Activated naive CD4-positive, alpha-beta T cell treated with anti-CD3 and anti-CD28 coated beads for 36 hours (primary cell): ENCODE measurements at regions not wholly inside any gene's neighbourhood (a gene's known extent, or its start where the extent isn't known, plus 50 kb on each side); places are given as distances from the start of the nearest gene placed in this dataset.

Source experiments
- CTCF ChIA-PET: fragments of 350-600 bp; sonication (Branson Sonifier 250); formaldehyde crosslinking; loops from one replicate; lab custom pipeline; 2021; ENCODE audit warnings: antibody characterized with exemption; lab: Charles Lee
- DNase-seq: peaks from one replicate; pipeline ENCODE4 v3.0.0-alpha.2; 2020
- H3K27ac Mint-ChIP-seq: one replicate; pipeline ENCODE4 v1.8.0; 2021; ENCODE audit warnings: mild to moderate bottlenecking, mixed read lengths
- H3K27me3 Mint-ChIP-seq: one replicate; pipeline ENCODE4 v1.8.0; 2021; ENCODE audit warnings: low read depth, mixed read lengths
- H3K36me3 Mint-ChIP-seq: one replicate; pipeline ENCODE4 v1.8.0; 2021; ENCODE audit warnings: low read depth, mixed read lengths
- H3K4me1 Mint-ChIP-seq: one replicate; pipeline ENCODE4 v1.8.0; 2021; ENCODE audit warnings: low read depth, mixed read lengths
- H3K4me3 Mint-ChIP-seq: one replicate; pipeline ENCODE4 v1.8.0; 2021; ENCODE audit warnings: mild to moderate bottlenecking, moderate library complexity, mixed read lengths
- H3K9me3 Mint-ChIP-seq: one replicate; pipeline ENCODE4 v1.8.0; 2021; ENCODE audit warnings: mixed read lengths
- intact Hi-C: fragments of 100-400 bp; cut with micrococcal nuclease; formaldehyde crosslinking; loops from one replicate; pipeline ENCODE4 v1.15.1; 2023

- Mint-ChIP-seq H3K9me3 (no peaks in the 10 kb centered on the region), H3K4me1 (peaks cover 22% of the 10 kb centered on the region), H3K27ac (no peak overlapping the region), H3K27me3 (no peaks in the 10 kb centered on the region), H3K36me3 (peaks cover 3% of the 10 kb centered on the region), H3K4me3 (no peak overlapping the region)
- CTCF ChIA-PET, result interaction anchor here (0.9 kb wide), 1 partner anchor 127 kb away, joined by 3 read pairs; no protein-coding TSS in a partner anchor
- no peak for DNase-seq
- intact Hi-C loops, result no loop called here
These were observed 162.0 kb upstream of the DMRT1 start for GRCh38 chr9:679462-679861.

- Mint-ChIP-seq H3K27me3 (no peaks in the 10 kb centered on the region), H3K4me3 (no peak overlapping the region), H3K36me3 (peaks cover 3% of the 10 kb centered on the region), H3K4me1 (peaks cover 22% of the 10 kb centered on the region), H3K27ac (no peak overlapping the region), H3K9me3 (no peaks in the 10 kb centered on the region)
- intact Hi-C loops, result no loop called here
- CTCF ChIA-PET, result interaction anchor here (0.9 kb wide), 1 partner anchor 128 kb away, joined by 3 read pairs; no protein-coding TSS in a partner anchor
- DNase-seq, result no peak
These were observed 161.4 kb upstream of the DMRT1 start for GRCh38 chr9:680106-680505.

- intact Hi-C loops, result no loop called here
- peaks cover 3% of the 10 kb centered on the region for H3K36me3 Mint-ChIP-seq
- H3K27ac Mint-ChIP-seq, result no peak overlapping the region
- DNase-seq, result no peak
- CTCF ChIA-PET, result interaction anchor here (0.6 kb wide), 2 partner anchors 66 to 85 kb away, joined by 3 to 5 read pairs; no protein-coding TSS in a partner anchor
- peaks cover 2% of the 10 kb centered on the region for H3K4me1 Mint-ChIP-seq
- H3K4me3 Mint-ChIP-seq, result no peak overlapping the region
- no peaks in the 10 kb centered on the region for H3K9me3 Mint-ChIP-seq
- no peaks in the 10 kb centered on the region for H3K27me3 Mint-ChIP-seq
These were observed 158.6 kb upstream of the DMRT1 start for GRCh38 chr9:682633-683508.

GRCh38 chr9:683509-684021 is 157.9 kb upstream of the DMRT1 start:
- CTCF ChIA-PET, result no interaction called here
- Mint-ChIP-seq H3K27ac (no peak overlapping the region), H3K4me1 (no peaks in the 10 kb centered on the region), H3K4me3 (no peak overlapping the region), H3K36me3 (peaks cover 3% of the 10 kb centered on the region), H3K9me3 (no peaks in the 10 kb centered on the region), H3K27me3 (no peaks in the 10 kb centered on the region)
- DNase-seq, result no peak
- intact Hi-C loops, result no loop called here

- CTCF ChIA-PET, result interaction anchor here (0.6 kb wide), 1 partner anchor 17 kb away, joined by 3 read pairs; no protein-coding TSS in a partner anchor
- no peaks in the 10 kb centered on the region for H3K36me3 Mint-ChIP-seq
- H3K9me3 Mint-ChIP-seq, result no peaks in the 10 kb centered on the region
These were observed 157.2 kb upstream of the DMRT1 start for GRCh38 chr9:684054-684890.

GRCh38 chr9:684941-685340 is 156.6 kb upstream of the DMRT1 start:
- intact Hi-C loops, result no loop called here
- no peaks in the 10 kb centered on the region for H3K9me3 Mint-ChIP-seq
- H3K4me1 Mint-ChIP-seq, result no peaks in the 10 kb centered on the region
- CTCF ChIA-PET, result interaction anchor here (0.6 kb wide), 1 partner anchor 18 kb away, joined by 3 read pairs; no protein-coding TSS in a partner anchor
- H3K36me3 Mint-ChIP-seq, result no peaks in the 10 kb centered on the region
- no peak overlapping the region for H3K4me3 Mint-ChIP-seq
- no peak for DNase-seq
- H3K27me3 Mint-ChIP-seq, result no peaks in the 10 kb centered on the region
- H3K27ac Mint-ChIP-seq, result no peak overlapping the region

More at GRCh38 chr9:684054-684890, 157.2 kb upstream of the DMRT1 start:
- H3K27ac Mint-ChIP-seq, result no peak overlapping the region
- H3K27me3 Mint-ChIP-seq, result no peaks in the 10 kb centered on the region
- H3K4me3 Mint-ChIP-seq, result no peak overlapping the region
- H3K4me1 Mint-ChIP-seq, result no peaks in the 10 kb centered on the region
- intact Hi-C loops, result no loop called here
- DNase-seq, result no peak

GRCh38 chr9:686321-686813 is 155.1 kb upstream of the DMRT1 start:
- no peak for DNase-seq
- CTCF ChIA-PET, result no interaction called here
- Mint-ChIP-seq H3K4me1 (no peaks in the 10 kb centered on the region), H3K27me3 (no peaks in the 10 kb centered on the region), H3K4me3 (no peak overlapping the region), H3K27ac (no peak overlapping the region), H3K36me3 (no peaks in the 10 kb centered on the region), H3K9me3 (no peaks in the 10 kb centered on the region)
- intact Hi-C loops, result no loop called here

- Mint-ChIP-seq H3K9me3 (no peaks in the 10 kb centered on the region), H3K27ac (no peak overlapping the region), H3K4me1 (no peaks in the 10 kb centered on the region), H3K4me3 (no peak overlapping the region), H3K36me3 (no peaks in the 10 kb centered on the region), H3K27me3 (no peaks in the 10 kb centered on the region)
- DNase-seq, result no peak
- CTCF ChIA-PET, result no interaction called here
- intact Hi-C loops, result no loop called here
These were observed 154.3 kb upstream of the DMRT1 start for GRCh38 chr9:687034-687785.

- Mint-ChIP-seq H3K4me1 (no peaks in the 10 kb centered on the region), H3K9me3 (no peaks in the 10 kb centered on the region), H3K4me3 (no peak overlapping the region), H3K27me3 (no peaks in the 10 kb centered on the region), H3K27ac (no peak overlapping the region), H3K36me3 (no peaks in the 10 kb centered on the region)
- no peak for DNase-seq
- CTCF ChIA-PET, result no interaction called here
- intact Hi-C loops, result no loop called here
These were observed 153.5 kb upstream of the DMRT1 start for GRCh38 chr9:687994-688393.

GRCh38 chr9:690517-691111 is 150.9 kb upstream of the DMRT1 start:
- no peaks in the 10 kb centered on the region for H3K36me3 Mint-ChIP-seq
- no peak overlapping the region for H3K27ac Mint-ChIP-seq
- H3K4me3 Mint-ChIP-seq, result no peak overlapping the region
- H3K27me3 Mint-ChIP-seq, result no peaks in the 10 kb centered on the region
- CTCF ChIA-PET, result no interaction called here
- no peaks in the 10 kb centered on the region for H3K9me3 Mint-ChIP-seq
- intact Hi-C loops, result loop anchor here (10.0 kb wide), 1 partner anchor 64 kb away; no protein-coding TSS in a partner anchor
- DNase-seq, result no peak
- peaks cover 6% of the 10 kb centered on the region for H3K4me1 Mint-ChIP-seq

GRCh38 chr9:691825-692400 is 149.6 kb upstream of the DMRT1 start:
- intact Hi-C loops, result loop anchor here (10.0 kb wide), 1 partner anchor 63 kb away; no protein-coding TSS in a partner anchor
- CTCF ChIA-PET, result no interaction called here
- H3K27ac Mint-ChIP-seq, result no peak overlapping the region

More at GRCh38 chr9:691825-692400, 149.6 kb upstream of the DMRT1 start:
- H3K27me3 Mint-ChIP-seq, result no peaks in the 10 kb centered on the region
- H3K4me3 Mint-ChIP-seq, result no peak overlapping the region
- H3K9me3 Mint-ChIP-seq, result no peaks in the 10 kb centered on the region
- no peaks in the 10 kb centered on the region for H3K36me3 Mint-ChIP-seq
- DNase-seq, result no peak
- H3K4me1 Mint-ChIP-seq, result peaks cover 6% of the 10 kb centered on the region
